GM18498 (cell line): ENCODE measurements at regions not wholly inside any gene's neighbourhood (a gene's known extent, or its start where the extent isn't known, plus 50 kb on each side); places are given as distances from the start of the nearest gene placed in this dataset.
"Not testable (repeated sequence)": the region's sequence is repeated elsewhere in the genome, so short reads cannot be mapped to it uniquely, and the experiment has no call there.

Experiments used
- ATAC-seq: cut with Tn5 transposase; IDR thresholded peaks from one replicate; pipeline ENCODE4 v1.9.1; 2021; ENCODE audit warnings: mild to moderate bottlenecking, moderate library complexity; ENCODE audit not compliant: unreplicated experiment

DNA sequence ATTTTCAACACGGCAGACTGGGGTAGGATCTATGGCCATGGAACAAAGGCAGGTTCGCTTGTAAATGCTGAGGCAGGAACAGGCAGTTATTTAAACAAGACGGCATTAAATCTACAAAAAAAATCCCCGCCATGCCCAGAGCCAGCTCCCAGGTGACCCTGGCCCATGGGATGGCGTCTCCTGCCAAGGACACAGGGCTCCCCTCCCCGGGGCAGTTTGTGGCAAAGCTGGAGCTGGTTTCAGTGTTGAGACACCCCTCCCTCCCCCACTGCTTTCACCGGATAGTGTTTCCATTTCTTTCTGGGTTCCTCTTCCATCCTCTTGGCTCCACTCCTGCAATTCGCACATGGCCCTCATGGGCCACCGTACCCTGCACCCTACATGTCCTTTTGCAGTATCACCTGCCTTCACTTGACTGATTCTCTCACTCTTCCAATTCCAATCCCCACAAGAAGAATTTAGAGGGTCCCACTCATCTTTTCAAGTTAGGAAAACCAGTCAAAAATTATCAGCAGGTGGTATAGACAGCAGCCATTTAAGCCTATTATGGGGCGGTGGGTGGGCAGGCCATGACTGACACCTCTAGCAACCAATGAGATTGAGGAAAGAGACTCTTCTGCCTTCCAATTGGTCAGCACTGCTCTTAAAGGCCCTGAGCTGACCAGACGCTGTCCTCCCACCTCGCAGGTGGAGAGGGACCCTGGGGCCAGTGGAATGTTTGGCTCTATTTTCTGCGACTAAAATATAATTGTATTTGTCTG lies 52.0 kb downstream of the OLIG1 start:
- ATAC-seq: no peak

DNA sequence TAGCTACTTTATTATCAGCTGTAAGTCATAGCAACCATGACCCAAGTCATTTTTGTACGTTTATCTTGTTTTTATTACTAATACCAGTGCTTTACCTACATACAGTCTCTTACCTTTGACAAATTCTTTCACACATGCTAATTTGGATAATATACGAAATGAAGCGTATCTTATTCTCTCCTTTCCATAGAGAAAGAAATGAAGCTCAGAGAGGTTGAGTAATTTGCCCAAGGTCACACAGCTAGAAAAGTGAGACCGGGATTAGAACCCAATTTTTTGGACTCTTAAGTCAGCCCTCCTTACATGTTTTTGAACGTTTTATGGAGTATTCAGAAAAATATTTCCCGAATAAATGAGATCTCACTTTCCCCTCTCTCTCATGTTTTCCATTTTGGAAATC lies 52.6 kb downstream of the OLIG1 start:
- ATAC-seq: no peak

DNA sequence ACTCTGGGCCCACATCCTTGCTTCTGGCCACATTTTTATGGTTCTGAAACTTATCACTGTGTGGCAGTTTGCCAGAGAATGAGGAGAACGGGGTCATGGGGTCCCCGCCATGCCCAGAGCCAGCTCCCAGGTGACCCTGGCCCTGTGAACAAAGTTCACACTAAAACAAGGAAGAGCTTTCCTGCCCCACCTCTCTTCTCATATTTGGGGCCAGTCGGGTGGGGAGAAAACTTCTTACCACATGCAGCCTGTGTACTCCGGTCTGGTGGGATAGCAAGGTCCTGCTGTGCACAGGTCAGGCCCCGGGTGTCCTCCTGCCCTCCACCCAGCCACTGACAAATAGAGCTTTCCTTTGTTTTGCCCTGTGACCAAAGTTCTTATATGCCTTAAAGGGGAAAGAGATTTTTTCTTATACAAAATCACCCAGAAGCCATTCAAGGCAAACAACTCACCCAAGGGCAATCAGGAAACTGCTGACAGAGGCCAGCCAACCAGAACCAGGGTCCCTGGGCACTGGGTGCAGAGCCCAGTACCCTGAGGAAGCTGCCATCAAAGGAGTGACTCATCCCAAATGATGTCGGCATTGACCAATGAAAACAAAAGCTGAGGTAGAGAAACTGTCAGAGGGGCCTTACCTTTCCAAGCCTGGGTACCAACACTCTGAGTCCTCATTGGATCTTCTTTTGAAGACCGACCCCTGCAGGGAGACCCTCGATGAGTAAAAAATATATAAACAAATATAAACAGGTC lies 53.6 kb downstream of the OLIG1 start:
- ATAC-seq: no peak

DNA sequence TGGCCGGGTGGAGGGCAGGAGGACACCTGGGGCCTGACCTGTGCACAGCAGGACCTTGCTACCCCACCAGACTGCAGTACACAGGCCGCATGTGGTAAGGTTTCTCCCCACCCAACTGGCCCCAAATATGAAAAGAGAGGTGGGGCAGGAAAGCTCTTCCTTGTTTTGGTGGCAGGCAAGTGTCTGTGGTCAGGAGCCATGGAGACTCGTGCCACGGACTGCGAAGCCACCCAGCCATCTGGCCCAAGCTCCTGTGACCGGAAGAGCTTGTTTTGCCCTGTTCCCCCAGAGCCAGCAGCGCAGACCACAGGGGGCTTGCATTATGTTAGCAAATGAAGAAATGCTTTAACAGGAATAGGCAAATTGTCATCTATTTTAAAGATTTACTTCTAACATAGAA lies 54.9 kb downstream of the OLIG1 start:
- no peak for ATAC-seq

DNA sequence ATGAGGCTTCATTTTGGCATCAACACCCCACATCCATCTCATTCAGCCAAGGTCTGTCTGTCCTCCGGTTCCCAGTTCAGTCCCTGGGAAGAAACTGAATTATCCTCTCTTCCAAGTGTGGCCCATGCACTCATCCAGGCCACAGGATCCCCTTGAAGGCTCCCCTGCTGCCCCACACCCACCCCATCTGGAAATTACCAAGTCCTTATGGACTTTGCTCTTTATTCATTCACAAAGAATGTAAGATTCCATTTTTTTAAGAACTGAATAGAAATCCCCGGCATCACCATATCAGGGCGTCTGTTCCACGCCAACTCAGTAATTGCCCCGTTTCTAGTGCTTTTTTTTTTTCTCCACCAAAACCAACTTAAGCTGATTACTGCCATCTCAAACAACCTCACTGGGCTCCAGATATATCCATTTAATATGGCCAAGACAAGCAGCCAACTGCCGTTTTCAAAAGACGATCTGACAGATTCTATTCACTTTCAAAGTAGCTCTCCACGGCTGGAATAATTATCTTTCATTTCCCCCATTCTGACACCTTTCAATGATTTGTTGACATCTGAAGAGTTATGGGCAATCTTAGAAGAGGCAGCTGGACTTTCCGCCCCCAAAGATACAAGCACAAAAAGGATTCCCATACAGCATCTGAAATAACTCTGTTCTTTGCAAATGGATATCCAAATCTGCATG lies 55.9 kb downstream of the OLIG1 start:
- ATAC-seq: no peak

DNA sequence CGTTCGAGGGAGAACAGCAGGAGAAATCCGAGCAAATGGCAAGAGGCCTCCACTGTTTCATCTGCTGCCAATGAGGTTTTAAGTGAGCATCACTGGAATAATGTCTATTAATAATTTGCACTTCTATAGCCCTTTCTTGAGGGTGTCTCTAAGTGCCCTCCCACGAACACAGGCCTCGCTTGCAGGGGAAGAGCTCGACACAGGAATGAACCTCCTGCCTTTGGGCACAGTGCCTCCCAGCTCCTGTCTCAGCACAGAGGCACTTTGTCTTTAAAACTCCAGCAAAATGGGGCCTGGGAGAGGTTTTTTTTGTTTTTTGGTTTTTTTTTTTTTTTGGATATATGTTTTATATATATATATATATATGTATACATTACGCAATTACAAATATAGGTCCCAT lies 56.6 kb downstream of the OLIG1 start:
- no peak for ATAC-seq

DNA sequence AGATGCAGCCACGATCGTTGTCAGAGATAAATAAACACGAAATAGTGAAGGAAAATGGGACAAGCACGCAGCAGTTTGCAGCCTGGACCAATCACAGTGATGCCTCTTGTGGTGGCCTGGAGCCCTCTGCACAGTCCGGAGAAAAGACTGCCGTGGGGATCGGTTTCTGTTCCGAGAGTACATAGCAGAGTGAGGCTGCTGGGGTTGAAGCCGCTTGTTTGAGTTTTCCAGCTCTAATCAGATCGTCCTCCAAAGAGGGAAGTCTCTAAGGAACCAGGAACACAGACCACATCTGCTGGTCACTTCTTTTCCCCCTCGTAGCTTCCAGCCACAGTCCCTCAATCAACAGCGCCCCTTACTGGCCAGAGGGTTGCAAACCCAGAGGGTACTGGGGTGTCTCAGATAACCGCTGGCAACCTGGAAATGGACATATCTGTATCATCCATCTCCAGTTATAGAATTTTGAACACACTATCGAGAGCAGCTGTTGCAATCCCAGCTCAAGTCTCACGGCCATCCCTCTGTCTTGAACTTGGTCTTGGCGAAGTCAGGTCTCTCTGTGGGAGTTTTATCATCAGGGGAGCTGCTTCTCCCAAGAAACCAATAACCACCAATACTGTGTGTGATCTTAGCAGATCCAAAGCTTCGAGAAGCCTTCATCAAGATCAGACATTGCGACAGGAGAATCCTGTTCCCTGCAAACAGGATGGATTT lies 57.4 kb downstream of the OLIG1 start:
- peak; percentile 63 for ATAC-seq

DNA sequence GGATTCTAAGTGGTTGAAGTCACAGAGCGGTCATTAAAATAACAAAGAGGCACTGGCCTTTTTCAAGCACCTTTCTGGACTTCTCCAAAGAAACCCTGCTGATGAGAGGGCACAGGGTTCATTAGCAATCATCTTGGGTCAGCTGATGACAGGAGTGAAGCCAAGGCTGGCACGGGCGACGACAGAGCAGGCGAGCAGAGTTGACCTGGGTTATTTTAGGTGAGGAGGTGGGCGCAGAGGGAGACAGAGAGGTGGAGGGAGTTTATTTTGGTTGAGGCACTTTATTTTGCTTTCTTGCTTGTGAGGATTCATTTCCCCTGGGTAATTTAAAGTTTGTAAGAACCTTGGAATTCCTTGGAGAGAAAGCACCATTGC lies 57.9 kb downstream of the OLIG1 start:
- no peak for ATAC-seq

DNA sequence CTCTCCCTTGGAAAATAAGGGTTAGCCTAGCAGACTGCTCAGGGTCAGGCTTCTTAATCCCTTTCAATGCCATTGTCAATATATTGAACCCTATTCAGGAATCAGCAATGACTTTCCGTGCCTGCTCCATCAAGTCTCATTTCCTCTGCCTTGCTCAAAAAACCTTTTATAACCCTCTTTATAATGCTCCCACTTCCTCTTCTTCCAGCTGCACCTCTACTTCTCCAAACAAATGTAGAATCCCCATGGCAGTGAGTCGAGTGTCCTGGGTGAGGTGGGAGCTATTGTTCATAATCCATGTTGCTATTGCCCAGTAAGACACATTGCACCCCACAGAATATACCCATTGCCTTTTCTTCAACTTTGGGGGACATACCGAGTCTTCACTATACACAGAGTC lies 58.6 kb downstream of the OLIG1 start:
- ATAC-seq: no peak

DNA sequence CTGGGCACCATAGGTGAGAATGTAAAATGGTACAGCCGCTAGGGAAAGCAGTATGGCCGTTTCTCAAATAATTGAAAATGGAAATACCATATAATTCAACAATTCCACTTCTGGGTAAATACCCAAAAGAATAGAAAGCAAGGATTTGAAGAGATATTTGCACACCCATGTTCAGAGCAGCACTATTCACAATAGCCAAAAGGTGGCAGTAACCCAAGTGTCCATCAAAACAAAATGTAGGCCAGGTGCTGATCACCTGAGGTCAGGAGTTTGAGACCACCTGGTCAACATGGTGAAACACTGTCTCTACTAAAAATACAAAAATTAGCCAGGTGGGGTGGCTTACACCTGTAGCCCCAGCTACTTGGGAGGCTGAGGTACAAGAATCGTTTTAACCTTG lies 62.1 kb downstream of the OLIG1 start:
- ATAC-seq: no peak

DNA sequence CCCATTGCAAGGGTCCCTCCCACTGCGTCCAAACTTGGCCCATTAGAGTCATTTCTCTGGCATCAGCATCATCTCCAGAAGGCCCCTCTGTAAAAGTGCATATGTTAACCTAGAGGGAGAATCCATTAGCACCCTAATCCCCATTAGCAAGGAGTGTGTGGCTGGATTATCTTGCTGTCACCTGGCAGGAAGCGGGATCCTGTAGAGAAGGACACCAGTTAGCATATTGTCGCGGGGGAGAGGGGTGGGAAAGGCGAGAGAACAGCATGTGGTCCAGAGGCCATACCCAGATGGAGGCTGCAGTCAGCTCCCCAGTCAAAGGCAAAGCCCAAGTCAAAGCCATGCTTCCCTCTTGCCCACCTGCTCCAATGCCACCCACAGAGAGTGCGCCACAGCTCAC lies 64.0 kb downstream of the OLIG1 start:
- ATAC-seq: no peak

DNA sequence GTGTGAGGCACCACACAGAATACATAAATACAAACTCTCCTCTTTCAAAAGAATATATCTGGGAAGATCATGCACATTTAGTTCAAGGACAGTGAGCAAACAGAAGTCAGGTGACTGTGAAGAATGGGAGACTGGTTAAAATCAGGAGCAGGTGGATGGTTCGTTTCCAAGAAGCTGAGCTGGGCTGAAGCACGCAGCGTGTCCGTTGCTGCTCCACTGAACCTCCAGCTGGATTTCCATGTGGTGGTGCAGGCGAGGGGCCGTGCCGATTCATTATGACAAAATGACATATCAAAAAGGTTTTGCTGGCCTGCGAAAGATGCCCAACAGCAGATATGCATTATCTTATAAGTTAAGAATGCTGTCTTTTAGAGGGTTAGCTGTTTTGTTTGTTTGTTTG lies 66.0 kb downstream of the OLIG1 start:
- no peak for ATAC-seq

DNA sequence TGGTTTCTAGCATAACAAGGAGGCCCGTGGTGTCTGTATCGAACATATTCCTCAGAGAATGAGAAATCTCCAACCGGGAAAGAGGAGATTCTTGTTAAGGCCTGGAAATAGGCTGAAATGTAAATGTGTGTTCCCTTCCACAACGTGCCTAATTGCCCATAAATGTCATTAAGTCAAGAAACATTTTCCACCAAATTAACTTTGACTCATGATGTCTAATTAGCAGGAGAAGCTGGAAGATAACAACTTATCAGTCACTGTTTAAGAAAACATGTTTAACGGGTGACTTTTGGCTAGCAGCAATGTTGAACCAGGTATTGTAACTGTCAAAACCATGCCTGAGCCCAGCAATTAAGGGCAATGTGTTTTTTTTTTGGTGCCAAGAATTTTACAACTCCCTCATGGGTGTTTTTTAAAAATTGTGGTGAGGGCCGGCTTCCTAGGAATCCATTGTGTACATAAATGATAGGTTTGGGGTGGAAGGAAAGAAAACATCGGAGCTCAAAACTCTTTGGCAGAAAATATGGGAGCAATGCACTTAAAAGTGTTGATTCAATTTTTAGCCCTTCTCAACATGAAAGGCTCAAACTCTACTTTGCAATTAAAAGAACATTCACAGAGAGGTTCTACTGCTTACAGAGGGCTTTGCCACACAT lies 67.0 kb downstream of the OLIG1 start:
- ATAC-seq: no peak

DNA sequence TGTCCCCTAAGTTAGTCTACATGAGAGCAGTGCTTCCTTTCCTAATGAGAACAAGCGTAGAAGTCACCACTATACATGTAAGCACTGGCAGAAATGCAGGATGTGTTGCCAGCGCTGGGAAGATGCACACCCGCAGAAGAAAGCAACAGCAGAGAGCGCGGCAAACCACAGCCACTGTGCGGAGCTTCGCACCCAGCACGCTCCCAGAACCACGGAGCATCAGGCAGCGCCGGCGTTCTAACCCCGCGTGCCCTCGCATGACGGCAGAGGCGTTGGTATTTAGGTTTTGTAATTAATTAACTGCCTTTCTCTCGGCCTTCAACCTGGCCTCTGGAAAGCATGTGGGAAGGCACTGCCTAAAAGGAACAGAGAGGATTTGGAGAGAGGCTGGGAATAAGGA lies 69.1 kb downstream of the OLIG1 start:
- no peak for ATAC-seq

DNA sequence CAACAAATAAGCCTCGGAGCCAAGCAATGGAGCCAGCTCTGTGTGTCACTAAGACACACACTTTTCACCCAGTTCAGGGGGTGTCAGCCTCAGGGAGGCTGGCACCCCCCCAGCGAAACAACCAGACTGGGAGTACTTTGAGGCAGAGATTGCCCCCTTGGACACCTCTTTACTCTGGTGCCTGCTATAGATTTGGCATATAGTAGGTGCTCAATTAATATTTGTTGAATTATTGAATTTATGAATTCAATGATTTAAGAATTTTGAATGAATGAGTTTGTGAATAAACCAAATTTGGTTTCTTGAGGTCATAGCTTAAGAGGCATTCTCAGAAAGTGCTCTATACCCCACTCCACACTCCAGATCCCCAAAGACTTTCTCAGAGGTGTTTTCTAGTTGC lies 70.3 kb downstream of the OLIG1 start:
- no peak for ATAC-seq

DNA sequence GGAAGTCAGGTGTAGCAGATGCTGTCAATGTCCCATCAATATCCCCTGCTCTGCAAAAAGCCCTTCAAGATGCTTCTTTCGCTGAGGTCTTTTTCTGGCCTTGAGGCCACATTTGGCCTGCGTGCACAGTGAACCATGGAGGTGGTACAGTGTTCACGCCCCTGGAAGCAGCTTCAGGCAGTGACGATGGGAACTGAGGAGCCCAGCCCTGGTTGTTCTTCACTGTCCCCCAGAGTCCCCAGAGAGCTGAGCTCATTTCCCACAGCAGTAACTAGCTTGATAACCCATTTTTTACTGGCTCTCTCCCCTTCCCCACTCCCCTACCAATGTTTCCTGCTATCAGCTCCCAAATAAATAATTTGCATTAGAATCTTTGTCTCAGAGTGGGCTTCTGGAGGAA lies 76.5 kb downstream of the OLIG1 start:
- ATAC-seq: no peak

DNA sequence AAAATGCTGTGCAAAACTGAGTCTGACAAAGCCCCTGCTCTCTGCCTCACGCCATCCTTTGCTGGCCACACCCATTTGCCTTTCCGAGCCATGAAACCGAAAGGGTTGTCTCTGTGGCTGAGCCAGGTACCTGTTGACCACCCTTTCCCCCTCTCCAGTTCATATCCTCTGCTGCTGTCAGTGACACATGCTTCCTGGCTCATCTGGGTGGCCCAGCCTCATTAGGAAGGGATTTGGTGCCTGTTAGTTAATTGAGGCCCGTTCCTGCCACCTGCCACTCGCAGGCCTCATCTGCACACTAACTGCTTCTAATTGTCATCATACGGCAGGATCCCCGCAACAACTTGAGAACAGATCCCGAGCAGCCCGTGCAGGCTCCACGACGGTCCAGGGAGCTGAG lies 79.2 kb downstream of the OLIG1 start:
- ATAC-seq: no peak

DNA sequence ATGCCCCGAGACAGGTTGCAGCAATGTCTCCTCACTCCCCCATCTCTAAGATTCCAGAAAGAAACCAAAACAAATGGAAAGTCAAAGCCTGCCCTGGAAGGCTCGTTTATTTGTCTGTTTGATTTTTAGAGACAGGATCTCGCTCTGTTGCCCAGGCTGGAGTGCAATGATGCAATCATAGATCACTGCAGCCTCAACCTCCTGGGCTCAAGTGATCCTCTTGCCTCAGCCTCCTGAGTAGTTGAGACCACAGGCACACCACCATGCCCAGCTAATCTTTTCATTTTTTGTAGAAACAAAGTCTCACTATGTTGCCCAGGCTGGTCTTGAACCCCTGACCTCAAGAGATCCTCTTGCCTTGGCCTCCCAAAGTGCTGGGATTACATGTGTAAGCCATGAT lies 78.8 kb upstream of the IFNAR2 start:
- ATAC-seq: not testable (repeated sequence)

DNA sequence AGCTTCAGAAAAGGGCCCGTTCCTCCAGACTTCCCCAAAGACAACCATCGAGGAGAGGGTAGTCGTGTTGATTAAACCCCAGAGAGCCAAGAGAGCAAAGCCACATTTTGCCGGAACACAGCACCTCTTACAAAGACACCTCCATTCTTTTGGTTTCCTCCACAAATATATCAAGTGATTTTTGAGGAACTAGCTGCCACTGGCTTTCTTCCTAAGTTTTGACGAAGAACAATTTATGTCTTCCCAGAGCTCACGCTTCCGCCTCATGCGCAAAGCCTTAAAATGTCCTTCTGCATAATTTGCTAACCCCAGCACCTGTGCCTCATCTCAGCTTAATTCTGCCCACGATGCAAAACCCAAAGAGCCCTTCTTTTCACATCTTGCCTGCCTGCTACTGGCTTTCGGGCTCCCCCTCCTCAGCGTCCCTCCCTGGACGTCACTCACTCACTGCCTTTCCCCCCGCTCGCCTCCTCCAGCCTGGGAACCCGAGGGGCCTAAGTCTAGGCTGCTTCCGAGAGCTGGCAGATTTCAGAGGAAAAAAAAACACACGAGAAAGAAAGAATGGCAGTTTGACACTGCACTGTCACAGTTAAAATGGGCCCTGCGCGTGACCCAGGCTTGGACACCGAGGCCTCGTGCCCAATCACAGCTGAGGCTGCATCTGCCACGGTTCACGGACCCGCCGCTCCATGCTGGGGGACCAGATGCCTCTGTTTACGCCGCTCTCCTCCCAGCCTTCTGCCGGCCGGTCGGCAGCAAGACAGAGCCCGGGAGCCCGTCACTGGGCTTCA lies 77.6 kb upstream of the IFNAR2 start:
- ATAC-seq: no peak

DNA sequence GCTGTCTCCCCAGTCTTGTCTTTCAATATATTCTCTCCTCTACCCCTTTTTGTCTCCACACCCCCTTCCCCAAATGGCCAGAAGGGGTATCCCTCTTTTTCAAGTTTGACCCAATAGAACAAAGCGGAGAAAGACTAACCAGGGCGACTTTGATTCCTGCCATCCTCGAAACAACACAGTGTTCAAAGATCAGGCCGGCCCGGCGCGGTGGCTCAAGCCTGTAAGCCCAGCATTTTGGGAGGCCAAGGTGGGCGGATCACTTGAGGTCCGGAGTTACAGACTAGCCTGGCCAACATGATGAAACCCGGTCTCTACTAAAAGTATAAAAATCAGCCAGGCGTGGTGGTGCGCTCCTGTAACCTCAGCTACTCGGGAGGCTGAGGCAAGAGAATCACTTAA lies 77.0 kb upstream of the IFNAR2 start:
- no peak for ATAC-seq
